IPS DF 4.7 (cell line): ENCODE measurements at regions not wholly inside any gene's neighbourhood (a gene's known extent, or its start where the extent isn't known, plus 50 kb on each side); places are given as distances from the start of the nearest gene placed in this dataset.

ENCODE experiments used
- DNase-seq: peaks from one replicate; pipeline ENCODE4 v3.0.0-alpha.2; 2013; ENCODE audit warnings: low spot score; ENCODE audit errors: extremely low read depth

DNA sequence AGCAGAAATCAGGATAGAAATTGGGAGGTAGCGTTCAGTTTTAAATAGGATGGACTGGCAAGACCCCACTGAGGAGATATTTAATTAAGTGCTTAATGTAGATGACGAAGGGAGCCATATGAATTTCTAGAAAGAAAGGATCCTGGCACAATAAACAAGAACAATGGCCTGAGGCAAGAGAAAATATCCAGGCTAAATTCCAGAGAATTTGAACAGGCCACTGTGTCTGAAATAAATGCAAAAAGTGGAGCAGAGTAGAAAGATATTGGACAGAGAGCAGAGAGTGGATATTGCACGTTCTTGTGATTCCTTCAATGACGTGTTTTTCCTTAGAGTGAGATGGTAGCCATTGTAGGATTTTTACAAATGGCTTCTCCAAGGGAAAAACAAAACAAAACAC lies 1504.8 kb downstream of the C4orf33 start:
- no peak for DNase-seq

- no peak for DNase-seq
These were observed 1507.1 kb downstream of the C4orf33 start for GRCh38 chr4:130603043-130603442.

- no peak for DNase-seq
These were observed 1512.2 kb downstream of the C4orf33 start for GRCh38 chr4:130608121-130608520.

GRCh38 chr4:130628531-130628930 lies 1532.6 kb downstream of the C4orf33 start:
- DNase-seq: no peak

- no peak for DNase-seq
These were observed 1537.0 kb downstream of the C4orf33 start for GRCh38 chr4:130632731-130633604.

DNA sequence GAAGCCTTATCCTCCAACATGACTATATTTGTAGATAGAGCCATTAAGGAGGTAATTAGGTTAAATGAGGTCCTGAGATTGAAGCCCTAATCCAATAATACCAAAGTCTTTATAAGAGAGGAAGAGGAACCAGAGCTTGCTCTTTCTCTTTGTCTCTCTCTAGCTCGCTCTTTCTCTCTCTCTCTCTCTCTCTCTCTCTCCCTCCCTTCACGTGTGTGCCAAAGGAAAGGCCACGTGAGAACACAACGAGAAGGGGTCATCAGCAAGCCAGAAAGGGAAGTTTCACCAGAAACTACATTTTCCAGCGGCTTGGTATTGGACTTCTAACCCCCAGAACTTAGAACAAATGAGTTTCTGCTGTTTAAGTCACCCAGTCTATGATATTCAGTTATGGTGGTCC lies 1540.5 kb downstream of the C4orf33 start:
- DNase-seq: no peak

DNA sequence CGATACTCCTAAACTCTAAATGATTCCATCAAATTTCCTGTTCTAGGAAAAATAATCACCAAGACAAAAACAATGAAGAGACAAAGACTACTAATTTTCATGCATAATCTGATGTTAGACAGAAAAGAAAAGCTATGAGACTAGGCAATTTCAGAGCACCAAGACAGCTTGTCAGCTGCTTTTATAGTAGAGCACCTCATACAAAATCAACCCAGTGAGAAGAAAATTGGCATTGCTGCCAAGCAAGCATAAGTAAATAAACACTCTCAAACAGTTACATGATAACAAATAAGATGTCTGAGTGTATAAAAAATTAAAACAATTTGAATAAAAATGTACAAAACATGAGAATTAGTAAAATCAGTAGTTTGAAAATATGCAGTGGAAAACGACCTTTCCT lies 1544.6 kb downstream of the C4orf33 start:
- no peak for DNase-seq

DNA sequence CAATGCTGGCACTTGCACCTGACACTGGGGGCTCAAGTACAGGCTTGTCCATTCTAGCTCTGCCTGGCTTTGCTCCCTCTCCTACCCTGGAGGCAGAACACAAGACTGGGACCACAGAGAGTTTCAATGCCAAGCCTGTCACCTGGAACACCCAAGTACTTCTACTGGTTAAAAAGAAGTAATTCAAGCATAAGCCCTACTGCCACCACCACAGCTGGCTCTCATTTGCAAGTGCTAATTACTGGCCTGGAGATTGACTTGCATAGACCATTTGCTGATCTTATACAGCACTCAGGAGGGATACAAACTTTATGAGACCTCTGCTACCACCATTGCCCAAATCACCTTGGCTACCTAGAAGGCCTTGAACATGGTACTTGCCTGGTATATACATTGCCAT lies 1550.9 kb downstream of the C4orf33 start:
- no peak for DNase-seq

DNA sequence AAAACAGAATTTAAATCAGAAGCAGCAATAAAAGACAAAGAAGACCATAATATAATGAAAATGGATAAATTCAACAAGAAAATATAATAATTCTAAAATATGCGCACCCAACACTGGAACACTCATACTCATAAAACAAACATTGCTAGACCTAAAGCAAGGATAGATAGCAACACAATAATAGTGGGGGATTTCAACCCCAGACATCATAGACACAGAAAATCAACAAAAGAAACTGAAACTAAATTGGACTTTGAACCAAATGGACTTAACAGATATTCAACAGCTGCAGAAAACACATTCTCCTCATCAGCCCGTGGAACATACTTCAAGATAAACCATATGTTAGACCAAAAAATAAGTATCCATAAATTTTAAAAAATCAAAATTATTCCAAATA lies 1552.6 kb downstream of the C4orf33 start:
- DNase-seq: no peak

- no peak for DNase-seq
These were observed 1557.9 kb downstream of the C4orf33 start for GRCh38 chr4:130653842-130654241.

- DNase-seq: no peak
These were observed 1563.4 kb downstream of the C4orf33 start for GRCh38 chr4:130659320-130659719.

DNA sequence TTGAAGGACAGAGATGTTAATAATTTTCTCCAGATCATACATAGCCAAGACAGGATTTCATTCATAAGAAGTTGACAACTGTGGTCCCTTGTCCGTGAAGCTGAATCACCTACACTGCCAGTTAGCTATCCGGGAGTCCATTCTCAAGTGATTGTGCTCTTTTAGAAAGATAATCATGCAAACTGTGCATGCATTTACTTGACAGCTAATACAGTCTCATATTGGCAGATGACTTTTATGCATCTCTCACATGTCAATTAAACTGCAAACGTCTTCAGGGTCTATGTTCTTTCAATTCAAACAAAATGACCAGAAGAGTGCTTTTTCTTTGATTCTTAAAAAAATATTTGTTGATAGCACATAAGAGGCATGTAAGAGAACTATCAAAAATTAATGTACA lies 1572.9 kb downstream of the C4orf33 start:
- DNase-seq: no peak

DNA sequence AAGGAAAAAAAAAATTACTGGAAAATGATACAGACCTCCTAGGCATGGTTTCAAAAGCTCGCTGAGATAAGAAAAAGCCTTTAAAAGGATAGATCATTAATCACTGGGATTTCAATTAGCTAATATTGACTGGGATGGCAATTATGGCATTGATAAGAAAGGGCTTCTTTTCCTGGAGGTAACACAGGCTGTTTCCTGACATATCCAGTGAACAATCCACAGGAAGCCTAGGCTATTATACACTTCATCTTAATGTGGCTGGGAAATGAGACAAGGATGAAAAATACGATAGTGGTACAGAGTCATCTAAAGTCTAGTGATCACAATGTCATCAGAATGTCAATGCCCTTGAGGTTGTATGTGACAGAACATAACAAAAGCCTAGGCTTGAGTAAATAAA lies 1579.3 kb downstream of the C4orf33 start:
- DNase-seq: no peak

DNA sequence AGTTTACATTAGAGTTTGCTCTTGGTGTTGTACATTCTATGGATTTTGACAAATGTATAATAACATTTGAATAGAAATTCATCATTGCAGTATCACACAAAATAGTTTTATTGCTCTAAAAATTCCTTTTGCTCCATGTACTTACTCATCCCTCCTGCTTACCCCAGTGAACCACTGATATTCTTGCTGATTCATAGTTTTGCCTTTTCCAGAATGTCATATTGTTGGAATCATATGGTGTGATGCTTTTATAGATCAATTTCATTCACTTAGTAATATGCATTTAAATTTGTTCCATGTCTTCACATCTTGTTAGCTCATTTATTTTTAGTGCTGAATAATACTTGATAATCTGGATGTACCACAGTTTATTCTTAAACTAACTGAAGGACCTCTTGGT lies 1593.2 kb downstream of the C4orf33 start:
- DNase-seq: no peak

- no peak for DNase-seq
These were observed 1602.3 kb downstream of the C4orf33 start for GRCh38 chr4:130698251-130698650.

GRCh38 chr4:130699004-130699403 lies 1603.1 kb downstream of the C4orf33 start:
- DNase-seq: no peak

- DNase-seq: no peak
These were observed 1607.4 kb downstream of the C4orf33 start for GRCh38 chr4:130703211-130703935.

DNA sequence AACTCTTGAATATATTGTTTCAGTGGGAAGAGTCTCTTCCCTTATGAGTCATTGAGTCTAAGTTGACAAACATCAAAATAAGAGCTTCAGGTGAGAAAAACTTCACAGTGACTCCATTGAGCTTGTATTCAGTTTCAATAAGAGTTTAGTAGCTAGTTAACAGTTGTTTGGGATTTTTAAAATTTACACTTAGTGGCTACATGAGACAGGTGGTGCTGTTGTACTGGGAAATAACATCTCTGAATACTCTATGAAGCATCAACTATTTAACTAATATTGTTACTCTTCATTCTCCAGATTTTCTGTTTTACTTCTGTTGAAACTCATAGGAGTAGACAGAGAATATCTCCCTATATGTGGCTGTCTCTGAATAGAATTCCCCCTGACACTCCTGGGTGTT lies 1609.1 kb downstream of the C4orf33 start:
- DNase-seq: no peak

DNA sequence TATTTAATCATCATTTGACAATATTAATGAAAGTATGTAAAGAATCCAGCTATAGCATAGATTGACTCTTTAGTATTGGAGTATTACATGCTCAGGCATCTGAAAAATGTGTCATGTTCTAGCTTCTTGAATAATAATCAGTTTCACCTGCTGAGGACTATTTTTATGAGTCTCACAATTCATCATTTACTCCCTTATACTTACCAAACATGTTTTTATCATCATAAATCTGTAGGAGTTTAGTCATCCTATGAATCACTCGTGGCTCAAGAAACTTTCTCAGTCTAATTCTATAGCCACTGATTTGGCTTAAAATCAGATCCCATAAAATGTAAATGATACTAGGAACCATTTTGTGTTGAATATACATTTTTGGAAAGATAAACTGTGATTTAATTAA lies 1616.1 kb downstream of the C4orf33 start:
- no peak for DNase-seq

- no peak for DNase-seq
These were observed 1618.1 kb downstream of the C4orf33 start for GRCh38 chr4:130714006-130714405.

GRCh38 chr4:130722361-130722760 lies 1626.4 kb downstream of the C4orf33 start:
- DNase-seq: no peak

- no peak for DNase-seq
These were observed 1640.7 kb downstream of the C4orf33 start for GRCh38 chr4:130736436-130737185.
